ENCODE measurements at regions not wholly inside any gene's neighbourhood (a gene's known extent, or its start where the extent isn't known, plus 50 kb on each side); places are given as distances from the start of the nearest gene placed in this dataset.

DNA sequence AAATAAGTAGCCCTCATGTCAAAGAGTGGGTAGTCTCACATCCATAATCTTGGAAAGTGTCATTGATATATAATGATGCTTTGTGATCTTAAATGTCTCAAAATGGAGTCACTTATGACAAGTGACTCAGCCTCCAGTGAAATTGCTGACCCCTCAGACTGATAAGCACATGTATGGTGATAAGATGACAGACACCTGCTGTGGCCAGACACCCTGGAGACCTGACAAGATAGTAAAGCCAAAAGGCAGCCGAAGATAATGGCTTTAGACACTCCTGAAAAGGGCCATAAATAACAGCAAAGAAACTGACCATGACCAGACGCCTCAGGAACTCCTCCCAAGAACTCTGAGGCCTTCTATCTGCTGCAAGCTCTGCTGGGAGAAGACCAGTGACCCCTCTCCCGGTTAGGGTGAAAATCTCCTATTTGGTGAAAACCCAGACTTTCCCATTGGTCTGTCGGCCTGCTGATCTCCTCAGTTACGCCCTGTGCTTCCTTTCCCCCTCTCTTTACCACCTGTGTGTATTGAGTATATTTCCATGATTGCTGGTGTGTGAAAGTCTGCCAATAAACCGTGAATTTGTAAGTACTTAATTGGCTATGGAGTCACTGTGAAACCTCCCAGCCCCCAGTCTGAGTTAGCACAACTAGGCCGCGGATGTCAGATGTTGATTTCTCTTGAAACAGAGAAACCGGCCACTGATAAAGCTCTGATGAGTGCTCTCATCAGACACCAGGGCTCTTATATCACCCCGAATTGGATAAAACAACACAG is 226.7 kb upstream of the MYOCD start:
- DNase-seq (ENCODE audit: low spot score), result no peak

DNA sequence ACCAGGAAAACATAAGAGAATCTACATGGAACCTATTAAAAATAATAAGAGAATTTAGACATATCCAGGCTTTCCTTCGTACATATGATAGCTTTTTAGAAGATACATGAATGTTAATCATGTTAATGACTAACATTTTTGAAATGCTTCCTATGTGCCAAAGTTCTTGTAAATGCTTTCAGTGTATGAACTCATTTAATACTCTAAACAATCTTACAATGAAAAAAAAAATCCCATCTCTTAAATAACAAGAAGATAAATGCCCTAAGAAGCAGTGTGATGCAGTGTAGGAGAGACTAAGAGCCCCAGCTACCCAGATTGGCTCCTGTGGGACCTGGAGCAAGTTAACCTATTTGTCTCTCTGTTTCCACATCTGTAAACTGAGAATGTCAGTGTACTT is 220.4 kb upstream of the MYOCD start:
- DNase-seq (ENCODE audit: low spot score), result no peak

GRCh38 chr17:12457493-12457892 is 208.2 kb upstream of the MYOCD start:
- no peak for DNase-seq (ENCODE audit: low spot score)

- no peak for DNase-seq (ENCODE audit: low spot score)
Observed at GRCh38 chr17:12459736-12460135, 206.0 kb upstream of the MYOCD start.

DNA sequence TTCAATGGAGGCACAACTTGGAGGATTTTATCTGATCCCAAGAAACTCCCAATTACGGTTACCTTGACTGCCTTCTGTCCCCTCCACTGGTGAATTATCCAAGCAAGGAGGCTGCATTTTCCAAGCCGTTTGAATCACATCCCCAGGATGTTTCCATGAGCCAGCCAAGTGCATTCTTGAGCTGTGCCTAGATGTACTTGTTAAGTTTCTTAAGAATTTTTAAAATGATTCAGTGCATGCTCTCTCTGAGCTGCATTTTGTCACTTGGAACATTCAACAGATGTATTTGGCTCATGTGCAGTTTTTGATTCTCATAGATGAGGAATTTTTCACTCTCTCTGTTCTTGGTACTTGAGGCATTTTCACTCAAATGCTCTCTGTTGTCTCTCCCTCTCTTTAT is 202.6 kb upstream of the MYOCD start:
- no peak for DNase-seq (ENCODE audit: low spot score)

GRCh38 chr17:12472252-12473173 is 193.2 kb upstream of the MYOCD start:
- DNase-seq (ENCODE audit: low spot score), result no peak

DNA sequence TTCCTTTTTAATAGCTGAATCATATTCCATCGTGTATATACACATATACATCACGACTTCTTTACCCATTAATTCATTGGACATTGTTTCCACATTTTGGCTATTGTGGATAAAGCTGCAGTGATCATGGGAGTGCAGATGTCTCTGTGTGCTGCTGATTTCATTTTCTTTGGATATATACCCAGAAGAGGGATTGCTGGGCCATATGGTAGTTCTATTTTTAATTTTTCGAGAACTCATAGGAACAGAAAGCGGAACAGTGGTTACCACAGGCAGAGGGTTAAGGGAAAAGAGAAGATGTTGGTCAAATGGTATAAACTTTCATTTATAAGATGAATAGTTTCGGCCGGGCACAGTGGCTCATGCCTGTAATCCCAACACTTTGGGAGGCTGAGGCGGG is 187.4 kb upstream of the MYOCD start:
- DNase-seq (ENCODE audit: low spot score), result no peak

- DNase-seq (ENCODE audit: low spot score), result no peak
Observed at GRCh38 chr17:12485361-12485906, 180.3 kb upstream of the MYOCD start.

DNA sequence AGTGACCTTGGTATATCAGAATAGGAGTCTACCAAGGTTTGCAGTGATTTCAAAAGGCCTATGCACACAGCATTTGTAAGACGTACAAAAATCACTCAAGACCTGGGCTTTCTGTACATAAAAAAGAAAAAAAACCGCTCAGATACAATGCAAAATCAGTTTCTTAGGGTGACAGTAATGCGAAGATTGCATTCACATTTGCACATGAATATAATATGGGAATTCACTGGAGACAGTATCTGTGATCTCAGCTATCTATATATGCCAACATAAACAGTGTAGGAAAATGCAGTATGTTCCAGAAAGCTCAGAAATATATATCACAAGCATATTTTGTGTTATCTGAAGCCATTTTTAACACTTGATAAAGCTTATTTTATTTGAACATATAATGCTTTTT is 176.4 kb upstream of the MYOCD start:
- DNase-seq (ENCODE audit: low spot score), result no peak

DNA sequence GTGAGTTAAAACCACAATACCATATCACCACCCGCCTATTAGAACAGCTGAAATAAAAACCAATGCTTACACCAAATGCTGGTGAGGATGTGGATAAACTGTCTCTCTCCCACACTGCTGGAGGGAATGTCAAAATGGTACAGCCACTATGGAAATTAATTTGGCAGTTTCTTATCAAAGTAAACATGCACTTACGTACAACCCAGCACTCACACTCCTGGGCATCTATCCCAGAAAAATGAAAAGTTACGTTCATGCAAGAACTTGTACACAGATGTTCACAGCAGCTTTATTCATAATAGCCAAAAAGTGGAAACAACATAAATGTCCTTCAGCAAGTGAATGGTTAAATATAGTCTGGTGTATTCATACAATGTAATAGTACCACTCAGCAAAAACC is 173.2 kb upstream of the MYOCD start:
- DNase-seq (ENCODE audit: low spot score), result no peak

DNA sequence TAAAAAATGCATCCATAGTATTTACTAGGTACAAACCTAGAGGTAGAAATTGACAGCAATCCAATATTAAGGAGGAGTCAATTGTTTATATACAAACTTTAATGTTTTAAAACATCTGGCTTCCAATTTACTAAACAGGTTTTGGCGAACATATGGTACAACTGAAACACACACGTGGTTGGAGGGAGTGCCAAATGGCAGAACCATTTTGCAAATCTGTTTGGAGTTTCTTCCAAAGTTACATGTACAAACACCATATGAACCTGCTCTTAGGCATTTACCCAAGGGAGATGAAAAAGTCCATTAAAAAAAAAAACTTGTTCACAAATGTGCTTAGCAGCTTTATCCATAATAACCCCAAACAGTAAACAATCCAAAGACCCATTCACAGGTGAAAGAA is 159.8 kb upstream of the MYOCD start:
- DNase-seq (ENCODE audit: low spot score), result no peak

DNA sequence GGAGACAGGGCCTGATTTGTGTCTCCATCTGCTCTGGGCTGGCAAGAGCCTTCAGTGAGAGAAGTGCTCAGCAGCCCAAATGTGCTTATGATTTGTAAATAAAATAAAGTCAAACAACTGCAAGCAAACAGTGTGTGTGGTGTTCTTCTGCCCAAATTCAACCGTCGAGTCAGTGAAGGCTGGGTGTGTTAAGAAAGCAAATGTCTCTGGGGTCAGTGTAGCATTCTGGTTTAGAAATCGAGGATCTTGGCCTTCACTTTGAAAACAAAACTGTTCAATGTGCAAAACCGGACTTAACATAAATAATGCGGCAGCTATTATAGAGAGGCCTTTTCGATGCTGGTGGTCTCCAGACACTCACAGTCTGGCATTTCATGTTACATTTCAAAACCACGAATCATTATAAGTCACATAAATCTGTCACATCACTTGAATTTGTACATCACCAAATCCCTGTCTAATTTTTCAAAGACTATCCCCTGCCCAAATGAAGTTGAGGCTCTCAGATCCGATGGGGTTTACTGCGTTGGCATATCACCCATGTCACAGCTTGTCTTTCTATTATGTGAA is 158.6 kb upstream of the MYOCD start:
- no peak for DNase-seq (ENCODE audit: low spot score)

DNA sequence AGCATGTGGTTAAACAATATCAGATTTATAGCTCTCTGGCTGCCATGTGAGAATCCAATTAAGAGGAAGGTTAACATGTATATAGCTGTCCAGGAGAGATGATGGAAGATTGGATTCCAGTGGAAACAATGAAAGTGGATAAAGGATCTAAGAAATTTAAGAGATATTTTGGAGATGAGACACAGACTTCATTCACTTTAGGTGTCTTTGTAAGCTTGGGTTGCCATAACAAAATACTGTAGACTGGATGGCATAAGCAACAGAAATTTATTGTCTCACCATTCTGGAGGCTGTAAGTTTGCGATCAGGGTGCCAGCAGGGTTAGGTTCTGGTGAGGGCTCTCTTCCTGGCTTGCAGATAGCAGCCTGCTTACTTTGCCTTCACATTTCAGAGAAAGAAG is 155.9 kb upstream of the MYOCD start:
- no peak for DNase-seq (ENCODE audit: low spot score)

- no peak for DNase-seq (ENCODE audit: low spot score)
Observed at GRCh38 chr17:12510535-12510934, 155.2 kb upstream of the MYOCD start.

GRCh38 chr17:12512694-12513355 is 152.9 kb upstream of the MYOCD start:
- DNase-seq (ENCODE audit: low spot score), result no peak

GRCh38 chr17:12514596-12514995 is 151.1 kb upstream of the MYOCD start:
- DNase-seq (ENCODE audit: low spot score), result no peak

DNA sequence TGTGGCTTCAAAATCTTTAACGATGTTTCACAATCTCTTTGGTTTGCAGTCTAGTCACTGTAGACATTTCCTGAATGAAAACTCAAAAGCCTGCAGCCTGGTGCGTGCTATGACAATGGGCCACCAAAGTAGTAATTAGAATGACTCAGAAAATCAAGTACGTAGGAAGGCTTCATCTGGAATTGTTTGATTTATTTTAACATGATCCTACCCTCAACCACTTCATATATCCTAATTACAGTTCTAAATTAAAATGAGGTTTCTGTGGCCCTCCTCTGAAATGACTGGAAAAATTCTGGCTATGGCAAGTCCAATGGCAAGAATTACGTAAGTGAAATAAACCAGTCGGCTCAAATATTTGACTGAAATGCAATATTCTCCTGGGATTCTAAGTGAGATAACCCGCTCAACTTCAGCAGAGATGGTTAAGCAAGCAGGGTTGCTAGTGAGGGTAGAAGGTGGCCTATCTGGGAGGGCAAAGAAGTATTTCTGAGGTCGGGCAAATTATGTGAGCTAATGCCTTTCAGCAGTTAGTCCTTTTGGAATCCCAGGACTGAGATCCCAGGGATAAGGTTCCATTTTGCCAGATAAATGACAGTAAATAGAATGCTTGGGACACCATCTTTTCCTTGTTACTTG is 145.6 kb upstream of the MYOCD start:
- no peak for DNase-seq (ENCODE audit: low spot score)

DNA sequence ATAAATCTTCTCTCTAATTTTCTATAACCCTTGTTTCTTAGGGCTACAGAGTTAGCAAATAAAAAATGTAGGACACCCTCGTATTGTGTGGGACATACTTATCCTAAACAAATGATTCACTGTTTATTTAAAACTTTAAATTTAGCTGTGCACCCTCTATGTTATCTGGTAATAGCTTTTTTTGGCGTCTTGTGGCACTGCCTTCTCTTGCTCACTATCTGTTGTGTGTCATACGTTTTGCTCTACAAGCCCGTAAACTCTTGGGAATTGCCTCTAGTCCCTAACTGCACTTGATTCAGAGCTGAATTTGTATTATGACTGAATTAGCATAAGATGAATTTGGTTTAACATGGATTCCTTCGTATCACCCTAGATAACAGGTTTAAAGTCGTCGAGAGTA is 144.3 kb upstream of the MYOCD start:
- DNase-seq (ENCODE audit: low spot score), result no peak

GRCh38 chr17:12522336-12522735 is 143.4 kb upstream of the MYOCD start:
- DNase-seq (ENCODE audit: low spot score), result no peak

DNA sequence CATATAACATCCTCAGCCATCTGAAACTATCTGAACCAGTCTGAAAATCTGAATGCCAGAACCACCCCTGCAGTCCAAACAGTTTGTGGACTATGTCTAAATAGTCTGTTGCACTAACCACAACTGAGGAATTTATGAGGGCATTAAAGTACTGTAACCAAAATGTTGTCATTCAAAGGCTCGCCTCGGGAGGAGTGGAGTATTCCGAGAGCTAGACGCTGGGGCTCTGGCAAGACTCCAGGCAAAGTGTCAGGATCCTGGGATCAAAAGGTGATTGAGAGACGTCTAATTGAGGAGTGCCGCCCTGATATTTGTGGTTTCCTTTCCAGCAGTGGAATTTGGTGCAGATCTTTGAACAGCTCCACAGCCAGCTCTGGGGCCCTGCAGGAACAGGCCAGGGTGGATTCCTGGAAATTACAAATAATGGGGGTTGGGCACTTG is 142.9 kb upstream of the MYOCD start:
- no peak for DNase-seq (ENCODE audit: low spot score)

DNA sequence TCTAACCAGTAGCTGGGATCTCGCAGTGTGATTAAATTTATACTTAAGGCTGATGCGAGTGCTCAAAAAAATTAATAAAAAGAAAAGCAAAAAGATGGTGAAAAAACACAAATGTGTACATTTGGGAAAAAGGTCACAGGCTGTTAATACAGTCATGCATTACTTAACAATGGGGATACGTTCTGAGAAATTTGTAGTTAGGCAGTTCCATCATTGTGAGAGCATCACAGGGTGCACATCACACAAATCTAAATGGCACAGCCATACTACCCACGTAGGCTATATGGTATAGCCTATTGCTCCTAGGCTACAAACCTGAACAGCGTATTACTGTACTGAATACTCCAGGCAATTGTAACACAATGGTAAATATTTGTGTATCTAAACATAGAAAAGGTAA is 142.4 kb upstream of the MYOCD start:
- DNase-seq (ENCODE audit: low spot score), result no peak

DNA sequence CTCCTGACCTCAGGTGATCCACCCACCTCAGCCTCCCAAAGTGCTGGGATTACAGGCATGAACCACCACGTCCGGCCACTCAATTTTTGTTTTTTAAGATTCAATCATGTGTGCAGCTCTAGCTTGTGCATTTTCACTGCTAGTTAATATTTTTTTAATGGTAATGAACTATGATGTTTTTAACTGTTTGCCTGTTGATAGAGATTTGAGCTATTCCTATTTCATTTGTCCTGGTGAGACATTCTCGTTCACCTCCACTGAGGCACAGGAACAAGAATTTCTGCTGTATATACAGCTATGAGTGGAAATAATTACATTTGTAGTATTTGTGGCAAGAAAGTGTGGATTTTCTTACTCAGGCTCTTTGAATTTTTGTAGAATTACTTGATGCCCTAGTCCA is 137.7 kb upstream of the MYOCD start:
- no peak for DNase-seq (ENCODE audit: low spot score)

All from COLO829 (cell line).